Transverse colon (tissue), 4 donors: ENCODE measurements at regions not wholly inside any gene's neighbourhood (a gene's known extent, or its start where the extent isn't known, plus 50 kb on each side); places are given as distances from the start of the nearest gene placed in this dataset.

Source experiments
- DNase-seq: peaks from one replicate; pipeline ENCODE4 v3.0.0-alpha.2; 2019
- H3K27ac ChIP-seq, 4 donors: fragments of 200-600 bp; sonication (generic); 2 replicates each; pipeline ENCODE4 v1.5.1; 2016 to 2018; ENCODE audit warnings: inconsistent platforms in 4 of 4
- H3K27me3 ChIP-seq: fragments of 200-600 bp; sonication (generic); 2 replicates; pipeline ENCODE4 v1.5.1; 2017; ENCODE audit warnings: inconsistent platforms
- H3K36me3 ChIP-seq, 4 donors: fragments of 200-600 bp; sonication (generic); 2 replicates each; pipeline ENCODE4 v1.5.1; 2017 to 2019; ENCODE audit warnings: inconsistent platforms in 4 of 4
- H3K4me1 ChIP-seq, 4 donors: fragments of 200-600 bp; sonication (generic); 2 replicates each; pipeline ENCODE4 v1.5.1; 2017 to 2020; ENCODE audit warnings: inconsistent platforms in 4 of 4
- H3K4me3 ChIP-seq, 4 donors: fragments of 200-600 bp; sonication (generic); 1 replicate in 1 of 4; 2 replicates in 3 of 4; pipeline versions ENCODE4 v1.5.1 to v1.6.1; 2017 to 2019; ENCODE audit warnings: inconsistent platforms in 4 of 4
- H3K9me3 ChIP-seq, 2 donors: fragments of 200-600 bp; sonication (generic); 2 replicates each; pipeline ENCODE4 v1.5.1; 2017 to 2019; ENCODE audit warnings: inconsistent platforms in 2 of 2
- EP300 ChIP-seq: sonication (generic); formaldehyde crosslinking; IDR thresholded peaks from one replicate; pipeline ENCODE4 v1.6.1; 2017; ENCODE audit warnings: antibody characterized with exemption, low read depth
- POLR2A ChIP-seq: fragments of 450-650 bp; IDR thresholded peaks from one replicate; pipeline ENCODE4 v1.6.1; 2016; ENCODE audit warnings: antibody characterized with exemption, mild to moderate bottlenecking, moderate library complexity
- POLR2AphosphoS5 ChIP-seq, 3 donors: sonication (generic); formaldehyde crosslinking; IDR thresholded peaks; one replicate each; pipeline ENCODE4 v1.6.1; 2016; ENCODE audit warnings: antibody characterized with exemption in 3 of 3
- WGBS, 2 donors: methylation state at CpG; one replicate each; pipeline ENCODE4 v1.1.5; 2018; ENCODE audit warnings: low coverage in 1 of 2; 5-methylcytosine and 5-hydroxymethylcytosine counted together
- in situ Hi-C, 4 donors: fragments of 200-750 bp; cut with MboI; loops; one replicate each; pipeline versions ENCODE4 v1.15.0 to v1.15.1; 2017; ENCODE audit warnings: low sequenced_read_pairs in 3 of 4, low pct_ligation_motif_present in 1 of 4, low pct_unique_long_range_greater_than_20kb in 1 of 4
- intact Hi-C: fragments of 100-400 bp; cut with DNase I; formaldehyde crosslinking; loops from one replicate; pipeline ENCODE4 v1.15.1; 2023; ENCODE audit warnings: low total_unique reads
- TF ChIP-seq, protein P1 (sequence below), 5 experiments: fragments of 200-600 bp in 3 of 5; fragments of 450-650 bp in 2 of 5; sonication (generic) in 3 of 5; IDR thresholded peaks; 1 replicate in 2 of 5; 2 replicates in 3 of 5; pipeline ENCODE4 v1.5.1; 2016 to 2017; ENCODE audit warnings: antibody characterized with exemption in 5 of 5, inconsistent platforms in 3 of 5, mild to moderate bottlenecking in 2 of 5, moderate library complexity in 1 of 5

GRCh38 chr17:71989117-71989516 is 131.7 kb upstream of the SOX9 start:
- intact Hi-C loops = no loop called here
- DNase-seq = no peak
- WGBS, 2 donors = 66 to 80% methylated on average over 2 of the region's 2 CpGs
- in situ Hi-C loops = no loop called here
- Histone ChIP-seq H3K36me3 (no peaks in the 10 kb centered on the region), H3K4me1 (no peaks in the 10 kb centered on the region), H3K27ac (no peak overlapping the region), H3K4me3 (no peak overlapping the region), H3K27me3 (no peaks in the 10 kb centered on the region), H3K9me3 (no peaks in the 10 kb centered on the region)
- no peak for TF ChIP-seq EP300

DNA sequence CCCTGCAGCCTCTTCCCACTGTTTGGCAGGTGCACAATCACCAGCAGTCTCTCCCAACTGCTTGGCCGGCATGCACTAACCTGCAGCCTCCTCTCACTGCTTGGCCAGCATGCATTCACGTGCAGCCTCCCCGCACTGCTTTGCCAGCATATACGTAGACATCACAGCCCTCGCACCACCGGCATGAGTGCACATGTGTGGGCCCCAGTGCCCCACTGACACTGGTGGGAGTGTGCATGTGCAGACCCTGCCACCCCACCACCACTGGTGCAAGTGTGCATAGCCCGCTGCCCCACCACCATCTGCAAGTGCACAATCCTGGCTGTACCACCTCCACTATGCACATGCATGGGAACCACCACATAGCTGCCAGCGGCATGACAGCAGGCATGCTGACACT is 127.5 kb upstream of the SOX9 start:
- Histone ChIP-seq H3K4me1 (no peaks in the 10 kb centered on the region), H3K27ac (no peak overlapping the region), H3K27me3 (no peaks in the 10 kb centered on the region), H3K4me3 (no peak overlapping the region), H3K9me3 (no peaks in the 10 kb centered on the region), H3K36me3 (no peaks in the 10 kb centered on the region)
- intact Hi-C loops = no loop called here
- in situ Hi-C loops = loop anchor here in 1 of 4 donors (10.0 kb wide), 1 partner anchor 59 kb away; no protein-coding TSS in a partner anchor
- 88% methylated on average over 8 of the region's 8 CpGs; no CpG with 5 or more reads in 1 of the 2 donors for WGBS, 2 donors
- no peak for DNase-seq
- TF ChIP-seq POLR2A (no peak), EP300 (no peak), POLR2AphosphoS5 (IDR thresholded peaks at IDR 0.05) (no peak)
- TF ChIP-seq, protein P1, sequence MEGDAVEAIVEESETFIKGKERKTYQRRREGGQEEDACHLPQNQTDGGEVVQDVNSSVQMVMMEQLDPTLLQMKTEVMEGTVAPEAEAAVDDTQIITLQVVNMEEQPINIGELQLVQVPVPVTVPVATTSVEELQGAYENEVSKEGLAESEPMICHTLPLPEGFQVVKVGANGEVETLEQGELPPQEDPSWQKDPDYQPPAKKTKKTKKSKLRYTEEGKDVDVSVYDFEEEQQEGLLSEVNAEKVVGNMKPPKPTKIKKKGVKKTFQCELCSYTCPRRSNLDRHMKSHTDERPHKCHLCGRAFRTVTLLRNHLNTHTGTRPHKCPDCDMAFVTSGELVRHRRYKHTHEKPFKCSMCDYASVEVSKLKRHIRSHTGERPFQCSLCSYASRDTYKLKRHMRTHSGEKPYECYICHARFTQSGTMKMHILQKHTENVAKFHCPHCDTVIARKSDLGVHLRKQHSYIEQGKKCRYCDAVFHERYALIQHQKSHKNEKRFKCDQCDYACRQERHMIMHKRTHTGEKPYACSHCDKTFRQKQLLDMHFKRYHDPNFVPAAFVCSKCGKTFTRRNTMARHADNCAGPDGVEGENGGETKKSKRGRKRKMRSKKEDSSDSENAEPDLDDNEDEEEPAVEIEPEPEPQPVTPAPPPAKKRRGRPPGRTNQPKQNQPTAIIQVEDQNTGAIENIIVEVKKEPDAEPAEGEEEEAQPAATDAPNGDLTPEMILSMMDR (IDR thresholded peaks at IDR 0.05) = no peak

- Histone ChIP-seq H3K4me3 (no peak overlapping the region), H3K9me3 (no peaks in the 10 kb centered on the region), H3K36me3 (no peaks in the 10 kb centered on the region), H3K27me3 (no peaks in the 10 kb centered on the region), H3K4me1 (no peaks in the 10 kb centered on the region), H3K27ac (no peak overlapping the region)
- intact Hi-C loops = no loop called here
- no peak for DNase-seq
- TF ChIP-seq POLR2AphosphoS5 (IDR thresholded peaks at IDR 0.05) (no peak), POLR2A (no peak), EP300 (no peak)
- TF ChIP-seq, protein P1 (IDR thresholded peaks at IDR 0.05) = no peak
- in situ Hi-C loops = loop anchor here in 1 of 4 donors (10.0 kb wide), 1 partner anchor 61 kb away; no protein-coding TSS in a partner anchor
- 64 to 66% methylated on average over 2 of the region's 2 CpGs for WGBS, 2 donors
Observed at GRCh38 chr17:71995590-71995989, 125.2 kb upstream of the SOX9 start.

DNA sequence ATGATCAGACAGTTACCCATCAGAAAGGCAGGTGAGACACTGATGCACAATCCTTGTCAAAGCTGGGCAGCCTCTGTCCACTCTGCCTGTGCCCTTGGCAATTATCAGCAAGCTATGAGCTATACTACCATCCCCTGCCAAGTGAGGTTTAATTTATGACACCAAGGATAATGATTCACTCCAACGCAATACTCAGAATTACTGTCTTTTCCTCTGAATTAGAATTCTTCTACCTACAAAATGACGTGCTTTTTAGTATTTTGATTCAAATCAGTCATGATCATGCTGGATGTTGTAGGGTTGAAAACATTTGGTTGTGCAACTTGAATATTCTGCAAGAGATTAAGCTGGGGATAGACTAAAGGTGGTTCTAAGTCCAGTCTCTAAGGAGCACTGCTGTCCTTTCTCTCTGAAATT is 116.8 kb upstream of the SOX9 start:
- H3K27ac ChIP-seq = no peak overlapping the region
- no peaks in the 10 kb centered on the region for H3K4me1 ChIP-seq

More for the DNA sequence above, 116.8 kb upstream of the SOX9 start:
- Histone ChIP-seq H3K27me3 (no peaks in the 10 kb centered on the region), H3K9me3 (no peaks in the 10 kb centered on the region), H3K36me3 (no peaks in the 10 kb centered on the region), H3K4me3 (no peak overlapping the region)
- no peak for TF ChIP-seq POLR2AphosphoS5 (IDR thresholded peaks at IDR 0.05)
- no peak for TF ChIP-seq POLR2A
- TF ChIP-seq EP300 = no peak
- TF ChIP-seq, protein P1 (IDR thresholded peaks at IDR 0.05) = no peak
- intact Hi-C loops (no loop called here), in situ Hi-C loops (no loop called here)
- WGBS, 2 donors = 48 to 74% methylated on average over 2 of the region's 2 CpGs
- no peak for DNase-seq
